GM10266 (cell line): ENCODE measurements at regions not wholly inside any gene's neighbourhood (a gene's known extent, or its start where the extent isn't known, plus 50 kb on each side); places are given as distances from the start of the nearest gene placed in this dataset.

Source experiments
- DNase-seq: peaks from one replicate; pipeline ENCODE4 v3.0.0; 2012; ENCODE audit errors: extremely low spot score
- CTCF ChIP-seq: IDR thresholded peaks from 2 replicates; pipeline ENCODE4 v1.5.1; 2012; ENCODE audit warnings: mild to moderate bottlenecking, low read depth; ENCODE audit not compliant: control insufficient read depth, insufficient read depth; ENCODE audit errors: missing control alignments

- no peak for TF ChIP-seq CTCF
- no peak for DNase-seq
Measured at GRCh38 chr2:8230466-8230865, 451.4 kb upstream of the ID2 start.

GRCh38 chr2:8231902-8232301 is 450.0 kb upstream of the ID2 start:
- no peak for DNase-seq
- TF ChIP-seq CTCF: no peak

GRCh38 chr2:8232871-8233270 is 449.0 kb upstream of the ID2 start:
- TF ChIP-seq CTCF: no peak
- DNase-seq: no peak

GRCh38 chr2:8234253-8234652 is 447.6 kb upstream of the ID2 start:
- DNase-seq: no peak
- no peak for TF ChIP-seq CTCF

- DNase-seq: peak; percentile 65
- no peak for TF ChIP-seq CTCF
Measured at GRCh38 chr2:8234757-8235374, 447.0 kb upstream of the ID2 start.

GRCh38 chr2:8235419-8235818 is 446.4 kb upstream of the ID2 start:
- TF ChIP-seq CTCF: no peak
- DNase-seq: no peak

GRCh38 chr2:8236391-8236790 is 445.5 kb upstream of the ID2 start:
- DNase-seq: no peak
- no peak for TF ChIP-seq CTCF
